ENCODE measurements at regions not wholly inside any gene's neighbourhood (a gene's known extent, or its start where the extent isn't known, plus 50 kb on each side); places are given as distances from the start of the nearest gene placed in this dataset.

DNA sequence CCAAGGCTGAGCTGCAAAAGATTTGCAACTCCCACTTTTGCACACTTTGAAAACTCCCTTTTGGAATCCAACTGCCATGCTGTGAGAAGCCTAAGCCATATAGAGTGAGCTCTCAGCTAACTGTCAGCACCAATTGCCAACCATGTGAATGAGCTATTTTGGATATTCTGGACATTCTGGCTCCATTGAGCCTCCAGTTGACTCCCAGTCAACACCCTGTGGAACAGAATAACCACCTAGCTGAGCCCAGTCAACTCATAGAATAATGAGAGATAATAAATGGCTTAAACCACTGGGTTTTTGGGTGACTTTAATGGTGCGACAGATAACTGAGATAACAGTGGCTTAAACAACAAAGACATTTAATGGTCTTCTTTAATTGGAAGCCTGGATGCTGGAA lies 210.1 kb downstream of the SUDS3 start:
- H3K4me1 ChIP-seq (ENCODE audit: control insufficient read depth in 2 of 2, insufficient read depth in 2 of 2, low read length in 1 of 2), result no peaks in the 10 kb centered on the region

DNA sequence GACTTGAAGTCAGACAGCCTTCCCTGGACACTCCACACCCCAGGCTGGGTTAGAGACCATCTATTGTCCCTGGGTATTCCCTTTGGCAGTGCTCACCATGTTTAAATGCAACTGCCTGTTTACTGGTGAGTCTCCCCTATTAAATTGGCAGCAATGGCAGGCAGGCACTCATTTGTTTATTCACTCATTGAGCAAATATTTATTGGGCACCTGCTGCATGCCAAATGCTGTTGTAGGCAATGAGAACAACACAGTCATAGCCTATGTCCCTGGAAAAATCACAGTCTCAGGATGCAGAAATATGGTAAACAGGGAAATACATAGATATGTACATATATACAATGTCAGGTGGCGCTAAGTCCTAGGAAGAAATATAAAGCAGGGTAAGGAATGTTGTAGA lies 212.8 kb downstream of the SUDS3 start:
- Histone ChIP-seq H3K4me3 (ENCODE audit: low read depth in 1 of 2, low read length in 2 of 2) (no peak overlapping the region), H3K36me3 (ENCODE audit: control insufficient read depth in 2 of 2, insufficient read depth in 2 of 2, low read length in 1 of 2) (no peaks in the 10 kb centered on the region), H3K9me3 (ENCODE audit: control insufficient read depth in 2 of 2, insufficient read depth in 1 of 2, low read depth in 1 of 2, low read length in 1 of 2) (no peaks in the 10 kb centered on the region), H3K27me3 (ENCODE audit: control insufficient read depth in 1 of 2, insufficient read depth in 2 of 2, low read length in 2 of 2) (no peaks in the 10 kb centered on the region), H3K4me1 (ENCODE audit: control insufficient read depth in 2 of 2, insufficient read depth in 2 of 2, low read length in 1 of 2) (no peaks in the 10 kb centered on the region), H3K27ac (ENCODE audit: low read depth in 2 of 2, low read length in 1 of 2) (no peak overlapping the region)
- WGBS, 2 donors, result 70 to 89% methylated on average over 1 of the region's 1 CpG

More for the DNA sequence above, 210.1 kb downstream of the SUDS3 start:
- Histone ChIP-seq H3K27me3 (ENCODE audit: control insufficient read depth in 1 of 2, insufficient read depth in 2 of 2, low read length in 2 of 2) (no peaks in the 10 kb centered on the region), H3K4me3 (ENCODE audit: low read depth in 1 of 2, low read length in 2 of 2) (no peak overlapping the region), H3K27ac (ENCODE audit: low read depth in 2 of 2, low read length in 1 of 2) (no peak overlapping the region), H3K36me3 (ENCODE audit: control insufficient read depth in 2 of 2, insufficient read depth in 2 of 2, low read length in 1 of 2) (no peaks in the 10 kb centered on the region), H3K9me3 (ENCODE audit: control insufficient read depth in 2 of 2, insufficient read depth in 1 of 2, low read depth in 1 of 2, low read length in 1 of 2) (no peaks in the 10 kb centered on the region)
- 91 to 97% methylated on average over 1 of the region's 1 CpG for WGBS, 2 donors

DNA sequence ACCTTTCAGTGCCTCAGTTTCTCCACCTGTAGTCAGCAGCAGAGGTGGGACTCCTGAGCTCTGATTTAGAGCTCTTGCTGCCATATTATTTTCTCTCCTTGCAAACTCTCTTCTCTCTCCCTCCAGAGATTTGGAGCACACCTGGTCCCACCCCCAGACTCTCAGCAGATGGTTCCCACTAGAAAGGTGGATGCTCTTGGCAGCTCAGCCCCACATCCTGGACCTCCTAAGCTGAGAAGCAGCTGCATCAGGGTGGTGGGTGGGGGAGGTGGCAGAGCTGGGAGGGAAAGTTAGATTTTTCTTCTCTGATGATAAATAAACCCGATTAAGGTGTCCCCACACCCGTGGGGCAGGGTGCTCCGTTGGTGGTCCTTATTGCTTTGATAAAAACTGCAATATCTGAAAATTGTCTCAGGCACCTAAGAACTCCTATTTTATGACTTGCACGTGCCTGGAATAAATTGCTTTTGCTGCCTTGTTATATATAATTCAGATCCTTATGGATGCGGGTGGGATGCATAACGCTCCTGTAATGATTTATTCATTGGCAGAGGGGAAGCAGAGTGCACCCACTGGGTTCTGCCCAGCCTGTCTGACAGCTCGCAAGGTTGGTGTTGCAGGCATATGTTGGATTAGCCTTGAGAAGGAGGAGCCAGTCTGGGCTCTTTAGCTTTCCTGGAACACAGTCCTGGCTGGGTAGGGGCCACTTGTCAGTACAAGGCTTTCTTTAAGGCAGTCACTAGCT lies 214.2 kb downstream of the SUDS3 start:
- no peaks in the 10 kb centered on the region for H3K27me3 ChIP-seq (ENCODE audit: control insufficient read depth in 1 of 2, insufficient read depth in 2 of 2, low read length in 2 of 2)
- no peaks in the 10 kb centered on the region for H3K4me1 ChIP-seq (ENCODE audit: control insufficient read depth in 2 of 2, insufficient read depth in 2 of 2, low read length in 1 of 2)
- H3K4me3 ChIP-seq (ENCODE audit: low read depth in 1 of 2, low read length in 2 of 2), result no peak overlapping the region
- no peaks in the 10 kb centered on the region for H3K9me3 ChIP-seq (ENCODE audit: control insufficient read depth in 2 of 2, insufficient read depth in 1 of 2, low read depth in 1 of 2, low read length in 1 of 2)
- no peak overlapping the region for H3K27ac ChIP-seq (ENCODE audit: low read depth in 2 of 2, low read length in 1 of 2)
- 46 to 48% methylated on average over 7 of the region's 7 CpGs for WGBS, 2 donors
- no peaks in the 10 kb centered on the region for H3K36me3 ChIP-seq (ENCODE audit: control insufficient read depth in 2 of 2, insufficient read depth in 2 of 2, low read length in 1 of 2)

DNA sequence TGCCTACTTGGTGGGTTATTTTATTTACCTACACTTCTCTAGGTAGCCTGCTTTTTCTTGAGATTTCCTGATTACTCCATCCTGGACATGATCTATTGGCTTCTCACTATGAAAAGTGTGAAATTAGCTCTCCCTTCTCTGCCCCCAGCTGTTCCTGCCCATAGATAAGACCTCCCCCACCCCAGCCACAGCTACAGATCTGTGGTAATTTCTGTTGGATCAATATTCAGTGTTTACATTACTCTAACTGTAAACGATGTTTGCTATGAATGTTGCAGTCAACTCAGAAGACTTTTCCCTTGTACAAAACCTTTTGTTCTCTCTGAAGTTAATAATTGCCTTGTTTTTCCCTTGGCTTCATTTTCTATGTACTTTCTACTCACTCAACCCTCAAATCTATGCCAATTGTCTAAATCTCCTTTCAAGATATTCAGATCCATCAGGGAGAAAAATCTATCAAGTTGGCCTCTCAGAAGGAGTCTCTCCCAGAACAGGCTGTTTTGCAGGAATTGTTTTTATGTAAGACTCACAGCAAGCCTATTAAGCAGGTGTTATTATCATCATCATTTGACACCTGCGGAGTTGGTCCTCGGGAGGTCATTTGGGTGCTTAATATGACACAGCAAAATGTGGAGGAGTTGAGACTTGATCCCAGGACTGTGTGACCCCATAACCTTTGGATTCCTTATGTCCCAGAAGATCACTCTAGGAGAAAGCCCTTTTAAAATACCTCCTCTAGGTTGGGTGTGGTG lies 227.4 kb downstream of the SUDS3 start:
- H3K4me3 ChIP-seq (ENCODE audit: low read depth in 1 of 2, low read length in 2 of 2), result no peak overlapping the region
- no peaks in the 10 kb centered on the region for H3K4me1 ChIP-seq (ENCODE audit: control insufficient read depth in 2 of 2, insufficient read depth in 2 of 2, low read length in 1 of 2)
- H3K27me3 ChIP-seq (ENCODE audit: control insufficient read depth in 1 of 2, insufficient read depth in 2 of 2, low read length in 2 of 2), result no peaks in the 10 kb centered on the region
- H3K27ac ChIP-seq (ENCODE audit: low read depth in 2 of 2, low read length in 1 of 2), result no peak overlapping the region
- no peaks in the 10 kb centered on the region for H3K36me3 ChIP-seq (ENCODE audit: control insufficient read depth in 2 of 2, insufficient read depth in 2 of 2, low read length in 1 of 2)
- H3K9me3 ChIP-seq (ENCODE audit: control insufficient read depth in 2 of 2, insufficient read depth in 1 of 2, low read depth in 1 of 2, low read length in 1 of 2), result no peaks in the 10 kb centered on the region
- WGBS, 2 donors, result 36 to 37% methylated on average over 3 of the region's 3 CpGs

DNA sequence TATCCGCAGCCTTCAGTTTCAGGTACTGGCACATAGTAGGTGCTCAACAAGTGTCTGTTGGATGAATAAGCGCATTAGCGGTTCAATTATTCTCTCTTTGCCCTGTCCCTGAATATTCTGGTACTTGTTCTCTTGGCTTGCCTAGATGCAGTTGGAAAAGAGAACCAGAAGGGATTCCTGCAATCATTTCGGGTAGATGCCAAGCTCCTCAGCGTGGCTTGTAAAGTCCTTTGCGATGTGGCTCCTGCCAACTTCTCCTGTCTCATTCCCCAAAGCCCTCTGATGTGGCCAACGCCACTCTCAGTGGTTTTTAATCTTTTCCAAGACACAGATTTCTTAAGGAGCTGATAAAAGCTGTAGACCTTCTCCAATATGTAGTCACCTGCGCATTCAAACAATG lies 230.3 kb downstream of the SUDS3 start:
- WGBS, 2 donors, result 83% methylated on average over 8 of the region's 8 CpGs
- no peak overlapping the region for H3K4me3 ChIP-seq (ENCODE audit: low read depth in 1 of 2, low read length in 2 of 2)
- H3K27me3 ChIP-seq (ENCODE audit: control insufficient read depth in 1 of 2, insufficient read depth in 2 of 2, low read length in 2 of 2), result no peaks in the 10 kb centered on the region
- no peaks in the 10 kb centered on the region for H3K36me3 ChIP-seq (ENCODE audit: control insufficient read depth in 2 of 2, insufficient read depth in 2 of 2, low read length in 1 of 2)
- H3K27ac ChIP-seq (ENCODE audit: low read depth in 2 of 2, low read length in 1 of 2), result no peak overlapping the region
- H3K4me1 ChIP-seq (ENCODE audit: control insufficient read depth in 2 of 2, insufficient read depth in 2 of 2, low read length in 1 of 2), result no peaks in the 10 kb centered on the region
- H3K9me3 ChIP-seq (ENCODE audit: control insufficient read depth in 2 of 2, insufficient read depth in 1 of 2, low read depth in 1 of 2, low read length in 1 of 2), result no peaks in the 10 kb centered on the region

DNA sequence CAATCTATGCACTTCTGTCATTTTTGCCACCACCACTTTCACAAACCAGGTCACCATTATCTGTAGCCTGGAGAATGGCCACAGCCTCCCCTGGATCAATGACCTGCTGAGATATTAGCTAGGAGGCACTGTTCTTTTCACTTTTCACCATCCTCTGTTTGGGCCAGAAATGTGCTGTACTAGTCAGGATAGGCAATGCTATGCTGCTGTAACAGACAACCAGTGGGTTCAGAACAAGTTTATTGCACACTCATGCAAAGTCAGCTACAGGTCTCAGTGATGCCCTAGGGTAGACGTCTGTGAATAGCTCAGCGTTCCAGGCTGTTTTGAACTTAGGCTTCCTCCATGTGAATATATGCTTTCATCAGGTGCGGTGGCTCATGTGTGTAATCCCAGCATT lies 231.5 kb downstream of the SUDS3 start:
- Histone ChIP-seq H3K27ac (ENCODE audit: low read depth in 2 of 2, low read length in 1 of 2) (no peak overlapping the region), H3K4me3 (ENCODE audit: low read depth in 1 of 2, low read length in 2 of 2) (no peak overlapping the region)
- WGBS, 2 donors, result 89 to 93% methylated on average over 3 of the region's 3 CpGs

DNA sequence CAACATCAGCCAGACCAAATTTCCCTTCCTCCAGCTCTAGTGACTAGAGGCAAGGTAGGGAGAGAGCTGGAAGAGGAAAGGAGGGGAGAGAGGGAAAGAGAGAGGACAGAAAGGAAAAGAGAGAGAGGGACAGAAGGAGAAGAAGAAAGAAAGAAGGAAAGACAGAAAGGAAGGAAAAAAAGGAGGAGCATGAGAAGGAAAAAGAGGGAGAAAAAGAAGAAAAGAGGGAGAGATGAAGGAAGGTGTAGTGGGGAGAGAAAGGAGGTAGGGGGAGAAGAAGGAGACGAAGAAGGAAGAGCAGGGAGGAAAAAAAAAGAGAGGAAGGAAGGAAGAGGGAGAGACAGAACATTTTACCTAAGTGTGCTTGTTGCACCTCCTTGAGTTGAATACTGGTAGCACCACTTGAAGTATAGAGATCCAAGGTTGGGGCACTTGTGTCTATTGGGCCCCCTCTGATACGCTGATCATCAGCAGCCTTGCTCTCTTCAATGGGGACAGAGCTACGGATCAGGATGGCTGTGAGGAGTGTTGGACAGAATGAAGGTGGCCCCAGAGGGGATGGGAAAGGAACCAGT lies 232.5 kb downstream of the SUDS3 start:
- H3K9me3 ChIP-seq (ENCODE audit: control insufficient read depth in 2 of 2, insufficient read depth in 1 of 2, low read depth in 1 of 2, low read length in 1 of 2), result peaks cover 0 to 2% of the 10 kb centered on the region in 2 donors
- H3K27me3 ChIP-seq (ENCODE audit: control insufficient read depth in 1 of 2, insufficient read depth in 2 of 2, low read length in 2 of 2), result no peaks in the 10 kb centered on the region
- H3K4me3 ChIP-seq (ENCODE audit: low read depth in 1 of 2, low read length in 2 of 2), result no peak overlapping the region
- no peak overlapping the region for H3K27ac ChIP-seq (ENCODE audit: low read depth in 2 of 2, low read length in 1 of 2)
- H3K4me1 ChIP-seq (ENCODE audit: control insufficient read depth in 2 of 2, insufficient read depth in 2 of 2, low read length in 1 of 2), result no peaks in the 10 kb centered on the region
- no peaks in the 10 kb centered on the region for H3K36me3 ChIP-seq (ENCODE audit: control insufficient read depth in 2 of 2, insufficient read depth in 2 of 2, low read length in 1 of 2)
- WGBS, 2 donors, result 61 to 65% methylated on average over 3 of the region's 3 CpGs

More for the DNA sequence above, 231.5 kb downstream of the SUDS3 start:
- Histone ChIP-seq H3K36me3 (ENCODE audit: control insufficient read depth in 2 of 2, insufficient read depth in 2 of 2, low read length in 1 of 2) (no peaks in the 10 kb centered on the region), H3K9me3 (ENCODE audit: control insufficient read depth in 2 of 2, insufficient read depth in 1 of 2, low read depth in 1 of 2, low read length in 1 of 2) (no peaks in the 10 kb centered on the region), H3K27me3 (ENCODE audit: control insufficient read depth in 1 of 2, insufficient read depth in 2 of 2, low read length in 2 of 2) (no peaks in the 10 kb centered on the region), H3K4me1 (ENCODE audit: control insufficient read depth in 2 of 2, insufficient read depth in 2 of 2, low read length in 1 of 2) (no peaks in the 10 kb centered on the region)

DNA sequence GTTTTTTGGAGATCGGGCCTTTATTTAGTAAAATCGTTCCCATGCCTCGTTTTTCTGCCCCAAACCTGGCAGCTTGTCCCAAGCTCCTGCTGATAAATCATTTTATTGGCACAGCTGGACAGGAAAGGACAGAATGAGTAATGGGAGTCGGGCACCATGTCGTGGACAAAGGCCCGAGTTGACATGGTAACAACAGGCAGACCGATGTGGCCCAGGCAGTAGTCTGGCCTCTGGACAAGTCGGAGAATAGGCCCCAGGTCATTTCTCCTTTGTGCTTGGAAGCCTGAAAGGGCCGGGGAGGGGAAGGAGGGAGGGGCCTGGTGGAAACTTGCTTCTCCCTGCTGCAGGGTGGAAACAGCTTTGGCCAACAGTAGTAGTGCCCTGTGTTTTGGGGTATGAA lies 234.9 kb downstream of the SUDS3 start:
- H3K4me3 ChIP-seq (ENCODE audit: low read depth in 1 of 2, low read length in 2 of 2), result no peak overlapping the region
- no peaks in the 10 kb centered on the region for H3K27me3 ChIP-seq (ENCODE audit: control insufficient read depth in 1 of 2, insufficient read depth in 2 of 2, low read length in 2 of 2)
- H3K36me3 ChIP-seq (ENCODE audit: control insufficient read depth in 2 of 2, insufficient read depth in 2 of 2, low read length in 1 of 2), result no peaks in the 10 kb centered on the region
- no peaks in the 10 kb centered on the region for H3K4me1 ChIP-seq (ENCODE audit: control insufficient read depth in 2 of 2, insufficient read depth in 2 of 2, low read length in 1 of 2)
- no peak overlapping the region for H3K27ac ChIP-seq (ENCODE audit: low read depth in 2 of 2, low read length in 1 of 2)
- 14 to 18% methylated on average over 9 of the region's 9 CpGs for WGBS, 2 donors
- peaks cover 0 to 2% of the 10 kb centered on the region in 2 donors for H3K9me3 ChIP-seq (ENCODE audit: control insufficient read depth in 2 of 2, insufficient read depth in 1 of 2, low read depth in 1 of 2, low read length in 1 of 2)

DNA sequence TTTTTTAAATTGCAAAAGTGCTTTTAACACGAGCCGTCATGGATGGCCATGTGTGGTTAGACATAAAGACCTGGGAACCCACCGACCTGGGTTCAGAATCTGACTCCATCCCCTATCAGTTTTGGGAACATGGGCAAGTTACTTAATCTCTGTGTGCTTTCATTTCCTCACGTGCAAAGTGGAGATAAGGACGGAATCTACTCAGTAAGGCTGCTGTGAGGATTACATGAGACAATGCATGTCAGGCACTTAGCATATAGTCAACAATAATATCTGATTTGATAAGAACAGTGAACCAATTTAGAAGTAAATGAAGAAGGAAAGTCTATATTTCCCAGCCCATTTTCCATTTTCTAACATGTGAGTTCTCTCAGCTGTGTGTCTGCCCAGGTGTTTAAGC lies 235.4 kb downstream of the SUDS3 start:
- 47 to 50% methylated on average over 5 of the region's 5 CpGs for WGBS, 2 donors
- Histone ChIP-seq H3K27me3 (ENCODE audit: control insufficient read depth in 1 of 2, insufficient read depth in 2 of 2, low read length in 2 of 2) (no peaks in the 10 kb centered on the region), H3K4me1 (ENCODE audit: control insufficient read depth in 2 of 2, insufficient read depth in 2 of 2, low read length in 1 of 2) (no peaks in the 10 kb centered on the region), H3K4me3 (ENCODE audit: low read depth in 1 of 2, low read length in 2 of 2) (no peak overlapping the region), H3K9me3 (ENCODE audit: control insufficient read depth in 2 of 2, insufficient read depth in 1 of 2, low read depth in 1 of 2, low read length in 1 of 2) (peaks cover 0 to 2% of the 10 kb centered on the region in 2 donors), H3K27ac (ENCODE audit: low read depth in 2 of 2, low read length in 1 of 2) (no peak overlapping the region), H3K36me3 (ENCODE audit: control insufficient read depth in 2 of 2, insufficient read depth in 2 of 2, low read length in 1 of 2) (no peaks in the 10 kb centered on the region)

Data from esophagus (tissue), 2 donors.